ENCODE measurements at regions not wholly inside any gene's neighbourhood (a gene's known extent, or its start where the extent isn't known, plus 50 kb on each side); places are given as distances from the start of the nearest gene placed in this dataset.

DNA sequence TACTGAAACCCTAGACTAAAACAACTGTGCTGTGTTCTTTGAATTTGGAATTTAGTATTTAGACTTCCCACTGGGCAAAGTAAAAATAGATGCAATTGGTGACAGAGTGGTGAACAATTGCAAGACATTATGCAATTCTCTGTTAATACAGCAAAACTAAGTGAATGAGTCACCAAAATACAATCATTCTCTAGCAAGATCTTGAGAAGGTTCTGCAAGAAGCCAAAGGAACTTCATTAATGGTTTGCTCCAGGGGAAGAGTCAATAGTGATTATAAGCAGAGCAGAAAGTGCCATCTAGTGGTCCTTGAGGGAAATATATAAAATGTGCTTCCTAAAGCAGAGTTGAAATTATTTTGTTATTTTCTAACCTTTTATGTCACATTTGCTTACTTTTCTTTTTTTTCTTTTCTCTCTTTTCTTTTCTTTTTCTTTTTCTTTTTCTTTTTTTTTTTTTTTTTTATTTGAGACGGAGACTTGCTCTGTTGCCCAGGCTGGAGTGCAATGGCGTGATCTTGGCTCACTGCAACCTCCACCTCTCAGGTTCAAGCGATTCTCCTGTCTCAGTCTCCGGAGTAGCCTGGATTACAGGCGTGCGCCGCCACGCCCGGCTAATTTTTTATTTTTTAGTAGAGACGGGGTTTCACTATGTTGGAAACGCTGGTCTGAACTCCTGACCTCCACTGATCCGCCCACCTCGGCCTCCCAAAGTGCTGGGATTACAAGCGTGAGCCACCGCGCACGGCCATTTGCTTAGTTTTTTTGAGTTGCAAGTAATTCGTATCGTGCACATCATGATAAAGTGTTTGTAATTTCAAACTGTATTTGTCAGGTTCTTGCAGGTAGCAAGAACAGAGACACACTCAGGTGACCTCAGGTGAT, 99.2 kb downstream of the CTH start:
- Histone ChIP-seq H3K18ac (ENCODE audit: extremely low read depth, low read length) (no peak overlapping the region), H4K91ac (replicated peaks; ENCODE audit: insufficient read length, low read length) (no peak overlapping the region), H3K79me1 (ENCODE audit: low read depth, low read length) (no peaks in the 10 kb centered on the region), H4K20me1 (replicated peaks in 1 of 2; ENCODE audit: control insufficient read depth in 1 of 2, insufficient read depth in 2 of 2, low read length in 2 of 2) (no peaks in the 10 kb centered on the region), H3K27ac (ENCODE audit: low read depth, low read length) (no peak overlapping the region), H2BK15ac (ENCODE audit: low read length) (no peak overlapping the region), H3K4me3 (ENCODE audit: extremely low read depth in 1 of 4, insufficient read depth in 2 of 4, low read depth in 3 of 4, low read length in 4 of 4) (no peak overlapping the region), H2BK20ac (ENCODE audit: low read length) (no peak overlapping the region), H3K14ac (ENCODE audit: insufficient read length) (no peak overlapping the region), H3K4me1 (replicated peaks in 1 of 4; ENCODE audit: control insufficient read depth in 3 of 4, insufficient read depth in 4 of 4, low read length in 3 of 4) (no peaks in the 10 kb centered on the region), H2BK120ac (replicated peaks; ENCODE audit: low read depth, low read length) (no peak overlapping the region), H3K23ac (ENCODE audit: insufficient read length) (no peak overlapping the region), H3K79me2 (ENCODE audit: control insufficient read depth in 1 of 2, insufficient read depth in 2 of 2, low read length in 2 of 2) (no peaks in the 10 kb centered on the region), H4K8ac (ENCODE audit: extremely low read depth, insufficient read depth, low read length) (no peak overlapping the region), H3K4ac (replicated peaks; ENCODE audit: insufficient read length, low read depth, low read length) (no peak overlapping the region), H2AK5ac (ENCODE audit: low read depth, low read length) (no peak overlapping the region), H3K9me3 (ENCODE audit: insufficient read depth in 2 of 2, low read depth in 1 of 2, low read length in 1 of 2) (no peaks in the 10 kb centered on the region), H2BK5ac (ENCODE audit: low read depth, low read length) (no peak overlapping the region), H3K27me3 (replicated peaks in 1 of 4; ENCODE audit: control insufficient read depth in 3 of 4, extremely low read depth in 1 of 4, insufficient read depth in 3 of 4, low read length in 3 of 4) (no peaks in the 10 kb centered on the region), H2AFZ (ENCODE audit: low read length) (no peak overlapping the region; the same call in 1 of the 2 replicates), H4K5ac (ENCODE audit: insufficient read length, low read depth, low read length) (no peak overlapping the region), H3K56ac (replicated peaks; ENCODE audit: insufficient read length, low read depth, low read length) (no peak overlapping the region), H3K9ac (replicated peaks in 1 of 4; ENCODE audit: extremely low read depth in 1 of 4, low read depth in 3 of 4, low read length in 3 of 4) (no peak overlapping the region), H2BK12ac (ENCODE audit: low read depth, low read length) (no peak overlapping the region), H3K23me2 (ENCODE audit: low read depth, low read length) (no peaks in the 10 kb centered on the region), H3K36me3 (ENCODE audit: control insufficient read depth in 2 of 4, insufficient read depth in 4 of 4, low read length in 3 of 4) (no peaks in the 10 kb centered on the region), H3K4me2 (ENCODE audit: insufficient read depth in 1 of 2, low read depth in 2 of 2, low read length in 2 of 2) (no peak overlapping the region)
- WGBS, 2 experiments (ENCODE audit: extremely low coverage in 1 of 2, insufficient coverage in 1 of 2, insufficient read length in 1 of 2, insufficient replicate concordance in 2 of 2, low coverage in 1 of 2, low lambda C conversion rate in 2 of 2, missing lambda C conversion rate in 1 of 2), result 91% methylated on average over 18 of the region's 19 CpGs; no CpG with 5 or more reads in 1 of the 2 experiments
- FAIRE-seq (peak; percentile 85), DNase-seq (ENCODE audit: low read depth in 1 of 2, low spot score in 2 of 2) (no peak)
- no peak for TF ChIP-seq ZNF274 (IDR thresholded peaks at IDR 0.05; ENCODE audit: borderline replicate concordance, extremely low read depth, low read length)
- no peak for TF ChIP-seq JUN (IDR thresholded peaks at IDR 0.05; ENCODE audit: low read depth, low read length)
- peak; percentile 16; the same call in 1 of the 2 replicates for TF ChIP-seq JUND (IDR thresholded peaks at IDR 0.05; ENCODE audit: low read length)
- TF ChIP-seq, protein P1, sequence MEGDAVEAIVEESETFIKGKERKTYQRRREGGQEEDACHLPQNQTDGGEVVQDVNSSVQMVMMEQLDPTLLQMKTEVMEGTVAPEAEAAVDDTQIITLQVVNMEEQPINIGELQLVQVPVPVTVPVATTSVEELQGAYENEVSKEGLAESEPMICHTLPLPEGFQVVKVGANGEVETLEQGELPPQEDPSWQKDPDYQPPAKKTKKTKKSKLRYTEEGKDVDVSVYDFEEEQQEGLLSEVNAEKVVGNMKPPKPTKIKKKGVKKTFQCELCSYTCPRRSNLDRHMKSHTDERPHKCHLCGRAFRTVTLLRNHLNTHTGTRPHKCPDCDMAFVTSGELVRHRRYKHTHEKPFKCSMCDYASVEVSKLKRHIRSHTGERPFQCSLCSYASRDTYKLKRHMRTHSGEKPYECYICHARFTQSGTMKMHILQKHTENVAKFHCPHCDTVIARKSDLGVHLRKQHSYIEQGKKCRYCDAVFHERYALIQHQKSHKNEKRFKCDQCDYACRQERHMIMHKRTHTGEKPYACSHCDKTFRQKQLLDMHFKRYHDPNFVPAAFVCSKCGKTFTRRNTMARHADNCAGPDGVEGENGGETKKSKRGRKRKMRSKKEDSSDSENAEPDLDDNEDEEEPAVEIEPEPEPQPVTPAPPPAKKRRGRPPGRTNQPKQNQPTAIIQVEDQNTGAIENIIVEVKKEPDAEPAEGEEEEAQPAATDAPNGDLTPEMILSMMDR (IDR thresholded peaks at IDR 0.05; ENCODE audit: control extremely low read depth in 1 of 3, insufficient read depth in 1 of 3, low read depth in 1 of 3, low read length in 3 of 3), result peak in 2 of 3 experiments; percentile 46 to 66; a peak in 2 of 4 replicates
- TF ChIP-seq RAD21 (IDR thresholded peaks at IDR 0.05 in 1 of 2, conservative IDR thresholded peaks at IDR 0.05 in 1 of 2; ENCODE audit: low read depth in 2 of 2, low read length in 2 of 2), result peak; percentile 78 to 81
- ChIA-PET POLR2A (ENCODE audit: partially characterized antibody) (no interaction called here), CTCF (ENCODE audit: partially characterized antibody) (no interaction called here)
